Esophagus muscularis mucosa (tissue), 3 donors: ENCODE measurements at regions not wholly inside any gene's neighbourhood (a gene's known extent, or its start where the extent isn't known, plus 50 kb on each side); places are given as distances from the start of the nearest gene placed in this dataset.

ENCODE experiments used
- CTCF ChIP-seq, 3 experiments: fragments of 200-600 bp in 2 of 3; fragments of 450-650 bp in 1 of 3; sonication (generic) in 2 of 3; IDR thresholded peaks; one replicate each; pipeline ENCODE4 v1.5.1; 2017 to 2019; ENCODE audit warnings: antibody characterized with exemption in 3 of 3, mild to moderate bottlenecking in 2 of 3, moderate library complexity in 1 of 3
- POLR2A ChIP-seq: fragments of 450-650 bp; IDR thresholded peaks from one replicate; pipeline ENCODE4 v1.6.1; 2017; ENCODE audit warnings: antibody characterized with exemption, moderate library complexity, mild to moderate bottlenecking, low read depth

GRCh38 chr3:154794391-154794790 is 285.7 kb upstream of the MME start:
- TF ChIP-seq POLR2A: no peak
- TF ChIP-seq CTCF (IDR thresholded peaks at IDR 0.05): no peak
